NB4 (cell line): ENCODE measurements at regions not wholly inside any gene's neighbourhood (a gene's known extent, or its start where the extent isn't known, plus 50 kb on each side); places are given as distances from the start of the nearest gene placed in this dataset.

ENCODE experiments used
- DNase-seq: peaks from one replicate; pipeline ENCODE4 v3.0.0; 2010; ENCODE audit warnings: low read depth
- H3K4me3 ChIP-seq: one replicate; pipeline ENCODE4 v1.5.1; 2011; ENCODE audit warnings: mild to moderate bottlenecking, low read depth, low read length, moderate library complexity
- MYC ChIP-seq: IDR thresholded peaks from 2 replicates; pipeline ENCODE4 v1.6.1; 2011; ENCODE audit warnings: low read depth, low read length
- POLR2A ChIP-seq: IDR thresholded peaks from 2 replicates; pipeline ENCODE4 v1.6.1; 2011; ENCODE audit warnings: mild to moderate bottlenecking; ENCODE audit not compliant: insufficient read length; ENCODE audit errors: extremely low read depth
- TF ChIP-seq, protein P1 (sequence below): IDR thresholded peaks from one replicate; pipeline ENCODE4 v1.5.1; 2012; ENCODE audit warnings: low read depth, low read length
- TF ChIP-seq, protein P2 (sequence below): IDR thresholded peaks from 2 replicates; pipeline ENCODE4 v1.6.1; 2011; ENCODE audit warnings: low read depth, low read length

DNA sequence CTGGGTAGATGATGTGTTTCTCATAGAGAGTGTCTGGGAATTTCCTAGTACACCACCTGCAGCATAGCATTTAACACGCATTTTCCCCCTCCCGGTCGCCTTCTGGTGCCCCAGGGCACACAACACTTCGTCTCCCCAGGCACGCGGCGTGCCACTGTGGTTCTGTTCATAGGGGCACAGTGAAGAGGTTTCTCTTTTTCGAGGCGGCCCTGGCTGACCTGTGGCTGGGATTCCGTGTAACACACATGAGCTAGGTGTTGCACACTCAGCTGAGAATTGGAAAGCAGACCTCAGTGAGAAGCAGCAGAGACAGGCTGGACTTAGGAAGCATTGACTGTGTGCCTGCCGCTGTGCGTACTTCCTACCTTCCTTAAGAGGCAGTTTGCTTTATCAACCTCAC, 214.3 kb upstream of the SHH start:
- no peak for DNase-seq
- TF ChIP-seq MYC, result no peak
- TF ChIP-seq, protein P1, sequence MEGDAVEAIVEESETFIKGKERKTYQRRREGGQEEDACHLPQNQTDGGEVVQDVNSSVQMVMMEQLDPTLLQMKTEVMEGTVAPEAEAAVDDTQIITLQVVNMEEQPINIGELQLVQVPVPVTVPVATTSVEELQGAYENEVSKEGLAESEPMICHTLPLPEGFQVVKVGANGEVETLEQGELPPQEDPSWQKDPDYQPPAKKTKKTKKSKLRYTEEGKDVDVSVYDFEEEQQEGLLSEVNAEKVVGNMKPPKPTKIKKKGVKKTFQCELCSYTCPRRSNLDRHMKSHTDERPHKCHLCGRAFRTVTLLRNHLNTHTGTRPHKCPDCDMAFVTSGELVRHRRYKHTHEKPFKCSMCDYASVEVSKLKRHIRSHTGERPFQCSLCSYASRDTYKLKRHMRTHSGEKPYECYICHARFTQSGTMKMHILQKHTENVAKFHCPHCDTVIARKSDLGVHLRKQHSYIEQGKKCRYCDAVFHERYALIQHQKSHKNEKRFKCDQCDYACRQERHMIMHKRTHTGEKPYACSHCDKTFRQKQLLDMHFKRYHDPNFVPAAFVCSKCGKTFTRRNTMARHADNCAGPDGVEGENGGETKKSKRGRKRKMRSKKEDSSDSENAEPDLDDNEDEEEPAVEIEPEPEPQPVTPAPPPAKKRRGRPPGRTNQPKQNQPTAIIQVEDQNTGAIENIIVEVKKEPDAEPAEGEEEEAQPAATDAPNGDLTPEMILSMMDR, result no peak
- TF ChIP-seq POLR2A, result no peak
- TF ChIP-seq, protein P2, sequence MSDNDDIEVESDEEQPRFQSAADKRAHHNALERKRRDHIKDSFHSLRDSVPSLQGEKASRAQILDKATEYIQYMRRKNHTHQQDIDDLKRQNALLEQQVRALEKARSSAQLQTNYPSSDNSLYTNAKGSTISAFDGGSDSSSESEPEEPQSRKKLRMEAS, result no peak
- H3K4me3 ChIP-seq, result no peak overlapping the region

DNA sequence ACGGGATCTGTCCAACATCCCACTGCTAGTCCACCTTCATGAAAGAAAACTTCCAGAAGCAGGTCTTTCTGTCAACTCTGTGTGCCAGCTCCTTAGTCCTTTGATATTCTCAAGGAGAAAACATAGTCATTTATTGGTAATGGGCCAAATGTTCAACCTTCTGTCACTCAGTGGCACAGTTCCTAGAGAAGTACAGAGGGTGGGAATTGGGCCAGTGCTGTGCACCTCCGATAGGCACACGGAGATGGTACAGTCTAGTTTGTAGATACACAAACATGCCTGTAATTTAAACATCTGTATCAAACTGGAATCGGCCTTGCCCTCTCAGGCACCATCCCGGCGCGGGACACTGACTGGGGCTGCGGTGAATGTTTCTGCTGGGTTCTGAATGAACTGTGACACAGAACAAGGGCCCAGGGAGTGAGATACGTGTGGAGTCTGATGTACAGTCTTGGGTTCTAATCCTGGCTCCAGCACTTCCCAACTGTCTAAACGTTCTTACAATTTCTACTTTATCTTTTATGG, 213.9 kb upstream of the SHH start:
- H3K4me3 ChIP-seq, result no peak overlapping the region
- no peak for DNase-seq
- TF ChIP-seq, protein P2, result no peak
- TF ChIP-seq POLR2A (no peak), MYC (no peak)
- TF ChIP-seq, protein P1, result no peak

DNA sequence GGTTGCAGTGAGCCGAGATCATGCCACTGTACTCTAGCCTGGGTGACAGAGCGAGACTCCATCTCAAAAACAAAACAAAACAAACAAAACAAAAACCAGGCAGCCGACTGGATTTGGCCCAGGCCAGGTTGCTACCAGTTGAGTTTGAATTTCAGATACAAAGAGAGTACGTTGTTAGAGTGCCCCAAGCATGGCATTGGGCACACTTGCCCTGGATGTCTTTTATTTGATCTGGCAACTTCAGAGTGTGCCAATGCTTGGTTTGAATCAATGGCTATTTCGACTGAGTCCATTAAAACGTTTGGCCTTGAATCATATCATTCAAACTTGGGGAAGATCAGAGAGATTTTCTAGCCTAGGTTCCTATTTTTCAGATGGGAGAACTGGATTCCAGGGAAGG, 213.4 kb upstream of the SHH start:
- no peak for DNase-seq
- no peak for TF ChIP-seq POLR2A
- TF ChIP-seq, protein P1, result no peak
- TF ChIP-seq, protein P2, result no peak
- no peak for TF ChIP-seq MYC
- H3K4me3 ChIP-seq, result no peak overlapping the region

DNA sequence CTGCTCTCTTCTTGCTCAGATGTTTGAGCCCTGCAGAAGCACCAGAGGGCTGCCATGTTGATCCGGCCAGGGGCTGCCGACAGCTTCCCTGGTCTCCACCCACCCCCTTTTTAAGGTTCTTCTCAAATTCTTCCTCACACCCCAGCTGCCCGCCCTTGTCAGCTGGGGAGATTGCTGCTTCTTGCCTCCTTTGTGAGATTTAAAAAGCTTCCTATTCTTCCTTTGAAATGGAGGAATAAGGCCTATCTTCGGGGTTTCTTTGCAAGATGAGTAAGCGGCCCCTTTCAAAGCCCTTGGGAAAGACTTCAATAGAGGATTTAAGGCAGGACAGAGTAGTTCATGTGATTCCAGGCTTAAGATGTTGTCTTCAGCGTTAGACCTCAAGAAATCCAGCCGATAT, 211.9 kb upstream of the SHH start:
- TF ChIP-seq, protein P2, result no peak
- TF ChIP-seq, protein P1, result no peak
- no peak for TF ChIP-seq POLR2A
- no peak for TF ChIP-seq MYC
- DNase-seq, result no peak
- H3K4me3 ChIP-seq, result no peak overlapping the region

DNA sequence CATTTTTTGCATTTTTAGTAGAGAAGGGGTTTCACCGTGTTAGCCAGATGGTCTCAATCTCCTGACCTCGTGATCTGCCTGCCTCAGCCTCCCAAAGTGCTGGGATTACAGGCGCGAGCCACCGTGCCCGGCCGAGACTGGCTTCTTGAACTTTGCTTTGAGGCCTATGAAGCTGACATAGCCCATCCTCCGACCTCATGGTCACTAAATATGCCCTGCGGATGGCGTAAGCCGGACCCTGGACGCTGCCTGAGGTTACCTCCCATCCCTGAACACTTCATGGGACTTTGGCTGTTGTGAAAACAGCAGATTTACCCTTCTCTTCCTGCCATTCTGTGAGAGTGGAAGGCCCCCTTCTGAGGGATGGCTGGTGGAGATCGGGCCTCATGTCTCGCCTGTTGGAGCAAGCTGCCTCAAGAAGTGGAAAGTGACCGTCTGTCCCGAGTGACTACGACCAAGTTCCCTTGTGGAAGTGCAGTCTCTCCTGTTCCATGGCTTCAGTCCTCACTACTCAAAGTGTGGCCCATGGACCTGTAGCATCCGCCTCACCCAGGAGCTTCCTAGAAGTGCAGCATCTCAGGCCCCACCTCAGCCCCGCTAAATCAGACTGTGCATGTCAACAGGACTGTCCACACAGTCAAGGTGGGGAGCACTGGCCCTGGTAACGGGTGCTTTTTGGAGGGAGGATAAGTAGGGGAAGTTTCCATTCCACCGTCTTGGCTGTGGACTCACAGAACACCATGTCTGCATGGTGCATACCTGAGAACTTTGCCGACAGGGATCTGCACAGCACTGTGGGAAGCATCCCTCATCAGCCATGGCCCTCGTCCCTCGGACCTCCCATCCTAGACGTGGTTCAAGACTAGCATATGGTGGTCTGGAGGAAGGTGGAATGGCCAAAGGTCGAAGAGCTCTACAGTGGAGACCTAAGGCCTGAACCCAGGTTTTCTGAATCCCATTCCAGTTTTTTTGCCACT, 210.5 kb upstream of the SHH start:
- H3K4me3 ChIP-seq, result no peak overlapping the region
- TF ChIP-seq MYC (no peak), POLR2A (no peak)
- TF ChIP-seq, protein P1, result no peak
- TF ChIP-seq, protein P2, result no peak
- DNase-seq, result no peak
